Natural killer cell treated with Interleukin-12 subunit alpha and Interleukin-12 subunit beta and Interleukin-15 and Interleukin-18, amount 100 ng/mL, for 72 hours (primary cell): ENCODE measurements at regions not wholly inside any gene's neighbourhood (a gene's known extent, or its start where the extent isn't known, plus 50 kb on each side); places are given as distances from the start of the nearest gene placed in this dataset.

Source experiments
- ATAC-seq, 2 donors: fragments of 150-1000 bp; cut with Tn5 transposase in 1 of 2; sonication (Bioruptor Pico), chemical (Tn5 transposase) in 1 of 2; 2 replicates each; pipeline ENCODE4 v1.10.0; 2021
- DNase-seq: peaks from one replicate; pipeline ENCODE4 v3.0.0; 2022; ENCODE audit warnings: low spot score
- H3K27ac Mint-ChIP-seq, 2 donors: 1 replicate in 1 of 2; 2 replicates in 1 of 2; pipeline ENCODE4 v1.8.0; 2022; ENCODE audit warnings: mixed read lengths in 2 of 2, mild to moderate bottlenecking in 1 of 2, moderate library complexity in 1 of 2
- H3K27me3 Mint-ChIP-seq, 2 donors: 1 replicate in 1 of 2; 2 replicates in 1 of 2; pipeline ENCODE4 v1.8.0; 2022; ENCODE audit warnings: mixed read lengths in 2 of 2
- H3K36me3 Mint-ChIP-seq: one replicate; pipeline ENCODE4 v1.8.0; 2022; ENCODE audit warnings: mixed read lengths
- H3K4me1 Mint-ChIP-seq, 2 donors: 1 replicate in 1 of 2; 2 replicates in 1 of 2; pipeline ENCODE4 v1.8.0; 2022; ENCODE audit warnings: low read depth in 2 of 2, mixed read lengths in 2 of 2, mild to moderate bottlenecking in 1 of 2
- H3K4me3 Mint-ChIP-seq: one replicate; pipeline ENCODE4 v1.8.0; 2022; ENCODE audit warnings: mixed read lengths
- H3K9me3 Mint-ChIP-seq: 2 replicates; pipeline ENCODE4 v1.8.0; 2022; ENCODE audit warnings: mixed read lengths

DNA sequence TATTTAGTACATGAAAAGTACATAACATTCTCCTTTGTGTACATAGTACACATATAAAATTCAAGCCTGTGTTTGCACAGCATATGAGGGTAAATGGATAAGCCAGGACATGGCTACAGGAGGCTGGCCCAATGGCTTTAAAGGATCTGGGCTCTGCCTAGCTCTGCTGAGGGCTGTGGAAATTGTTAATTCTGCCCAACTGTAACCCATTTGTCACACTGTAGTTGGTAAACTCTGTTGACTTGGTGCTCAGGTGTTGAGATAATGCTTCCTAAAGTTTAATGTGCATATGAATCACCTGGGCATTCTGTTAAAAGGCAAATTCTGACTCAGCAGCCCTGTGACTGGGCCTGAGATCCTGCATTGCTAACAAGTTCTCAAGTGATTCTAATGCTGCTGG lies 196.5 kb upstream of the ZPLD1 start:
- Mint-ChIP-seq H3K27ac (no peak overlapping the region), H3K27me3 (peaks cover 15 to 21% of the 10 kb centered on the region in 2 donors), H3K36me3 (no peaks in the 10 kb centered on the region), H3K4me1 (no peaks in the 10 kb centered on the region), H3K9me3 (no peaks in the 10 kb centered on the region), H3K4me3 (no peak overlapping the region)
- DNase-seq (no peak), ATAC-seq (no peak)

DNA sequence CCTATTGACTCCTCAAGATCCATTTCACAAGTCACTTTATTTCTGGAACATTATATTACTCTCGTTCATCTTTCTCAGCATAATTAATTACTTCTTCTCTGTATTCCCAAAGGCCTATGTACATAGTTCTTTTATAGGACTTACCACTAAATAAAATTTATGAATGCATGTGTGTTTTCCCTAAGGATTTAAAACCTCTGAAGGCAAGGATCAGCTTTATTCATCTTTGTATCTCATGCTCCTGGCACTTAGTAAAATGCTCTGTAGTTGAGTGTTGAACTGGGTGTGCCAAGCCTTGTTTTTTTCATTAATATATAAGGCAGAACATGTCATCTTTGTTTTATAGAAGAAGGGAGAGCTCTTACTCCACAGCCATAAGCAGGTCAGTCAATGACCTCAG lies 194.1 kb upstream of the ZPLD1 start:
- Mint-ChIP-seq H3K36me3 (no peaks in the 10 kb centered on the region), H3K4me1 (no peaks in the 10 kb centered on the region), H3K4me3 (no peak overlapping the region), H3K9me3 (no peaks in the 10 kb centered on the region), H3K27me3 (peaks cover 15 to 28% of the 10 kb centered on the region in 2 donors), H3K27ac (no peak overlapping the region)
- no peak for ATAC-seq
- DNase-seq = no peak

DNA sequence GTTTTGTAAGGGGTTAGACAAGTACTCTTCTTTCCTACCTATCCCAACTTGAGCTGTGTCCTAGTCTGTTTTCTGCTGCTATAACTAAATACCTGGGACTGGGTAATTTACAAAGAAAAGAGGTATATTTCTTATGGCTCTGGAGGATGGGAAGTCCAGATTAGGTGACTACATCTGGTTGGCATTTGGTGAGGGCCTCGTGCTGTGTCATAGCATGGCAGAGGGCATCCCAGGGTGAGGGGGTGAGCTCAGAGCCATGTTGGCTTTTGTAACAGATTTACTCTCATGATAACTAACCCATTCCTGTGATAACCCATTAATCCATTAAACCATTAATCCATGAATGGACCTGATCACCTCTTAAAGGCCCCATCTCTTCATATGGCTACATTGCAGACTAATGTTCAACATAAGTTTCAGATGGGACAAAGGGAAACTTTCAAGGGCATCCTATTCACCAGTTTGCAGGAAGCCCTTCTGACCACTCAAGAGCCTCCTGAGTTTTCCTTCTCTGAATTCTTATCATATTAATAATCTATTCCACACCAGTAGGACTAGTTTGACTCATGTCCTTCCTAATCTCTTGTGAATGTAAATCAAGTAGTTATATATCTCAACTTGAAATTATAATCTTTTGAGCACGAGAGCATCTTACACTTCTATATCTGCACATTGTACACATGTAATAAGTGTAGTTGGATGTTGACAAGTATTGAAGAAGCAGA lies 185.7 kb upstream of the ZPLD1 start:
- DNase-seq = no peak
- H3K4me1 Mint-ChIP-seq = no peaks in the 10 kb centered on the region
- H3K27me3 Mint-ChIP-seq = peaks cover 12 to 18% of the 10 kb centered on the region in 2 donors
- no peak overlapping the region for H3K27ac Mint-ChIP-seq
- no peaks in the 10 kb centered on the region for H3K36me3 Mint-ChIP-seq
- no peaks in the 10 kb centered on the region for H3K9me3 Mint-ChIP-seq
- H3K4me3 Mint-ChIP-seq = no peak overlapping the region
- ATAC-seq = no peak

DNA sequence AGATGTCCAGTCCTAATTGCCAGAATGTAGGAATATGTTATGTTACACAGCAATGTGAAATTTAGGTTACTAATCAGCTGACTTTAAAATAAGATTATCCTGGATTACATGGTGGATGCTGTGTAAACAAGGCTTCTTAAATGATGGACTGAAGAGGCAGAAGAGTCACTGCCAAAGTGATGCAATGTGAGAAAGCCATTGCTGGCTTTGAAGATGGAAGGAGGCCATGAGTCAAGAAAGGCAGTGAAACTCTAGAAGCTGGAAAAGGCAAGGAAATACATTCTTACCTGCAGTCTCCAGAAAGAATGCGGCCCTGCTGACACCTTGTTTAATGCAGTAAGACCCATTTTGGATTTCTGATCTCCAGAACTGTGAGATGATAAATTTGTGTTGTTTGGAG lies 179.1 kb upstream of the ZPLD1 start:
- DNase-seq (no peak), ATAC-seq (no peak)
- H3K36me3 Mint-ChIP-seq = no peaks in the 10 kb centered on the region
- H3K9me3 Mint-ChIP-seq = no peaks in the 10 kb centered on the region
- H3K4me3 Mint-ChIP-seq = no peak overlapping the region
- H3K27ac Mint-ChIP-seq = no peak overlapping the region
- no peaks in the 10 kb centered on the region for H3K4me1 Mint-ChIP-seq
- peaks cover 17% of the 10 kb centered on the region in 2 donors for H3K27me3 Mint-ChIP-seq

DNA sequence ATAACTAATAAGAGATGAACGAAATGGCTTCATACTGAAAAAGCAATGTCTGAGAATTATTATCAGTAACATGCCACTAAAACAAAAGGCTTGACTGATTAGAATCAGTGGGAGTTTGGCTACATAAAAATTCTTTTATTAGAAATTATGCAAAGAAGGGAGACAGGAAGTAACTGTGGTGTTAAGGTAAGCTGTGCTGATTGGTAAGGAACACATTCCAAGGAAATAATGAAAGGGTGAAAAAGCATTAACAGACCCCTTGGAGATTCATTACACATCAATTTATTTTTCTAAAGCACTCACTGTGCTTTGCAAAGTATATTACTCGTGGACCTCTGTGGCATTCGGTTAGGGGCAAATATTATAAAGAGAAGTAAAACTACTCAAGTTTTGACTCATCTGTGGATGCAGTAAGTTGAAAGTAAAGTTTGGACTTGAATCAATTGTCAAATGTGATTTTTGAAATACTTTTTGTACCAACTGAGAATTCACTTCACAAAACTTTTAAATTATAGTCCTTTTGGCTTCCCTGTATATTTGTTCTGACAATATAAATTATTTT lies 176.1 kb upstream of the ZPLD1 start:
- no peaks in the 10 kb centered on the region for H3K4me1 Mint-ChIP-seq

DNA sequence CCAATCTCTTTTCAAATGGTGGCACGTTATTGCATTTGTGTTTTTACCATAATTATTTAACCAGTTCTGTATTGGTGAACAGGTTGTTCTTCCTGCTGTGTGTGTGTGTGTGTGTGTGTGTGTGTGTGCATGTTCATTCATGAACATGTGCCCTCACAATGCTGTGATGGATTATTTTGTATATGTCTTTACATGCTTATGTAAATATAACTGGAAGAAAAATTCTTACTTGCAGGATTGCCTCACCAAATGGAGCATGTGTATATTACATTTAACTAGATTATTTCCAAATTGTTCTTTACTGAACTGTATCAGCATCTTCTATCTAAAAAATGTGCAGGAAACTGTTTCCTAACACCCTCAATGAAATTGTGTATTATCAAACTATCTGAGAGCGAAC lies 175.2 kb upstream of the ZPLD1 start:
- Mint-ChIP-seq H3K4me1 (no peaks in the 10 kb centered on the region), H3K27me3 (peaks cover 0 to 5% of the 10 kb centered on the region in 2 donors), H3K36me3 (no peaks in the 10 kb centered on the region), H3K27ac (no peak overlapping the region), H3K9me3 (no peaks in the 10 kb centered on the region), H3K4me3 (no peak overlapping the region)
- DNase-seq = no peak
- no peak for ATAC-seq

More for the DNA sequence above, 176.1 kb upstream of the ZPLD1 start:
- Mint-ChIP-seq H3K9me3 (no peaks in the 10 kb centered on the region), H3K27ac (no peak overlapping the region), H3K4me3 (no peak overlapping the region), H3K36me3 (no peaks in the 10 kb centered on the region), H3K27me3 (peaks cover 0 to 7% of the 10 kb centered on the region in 2 donors)
- ATAC-seq (no peak), DNase-seq (no peak)

DNA sequence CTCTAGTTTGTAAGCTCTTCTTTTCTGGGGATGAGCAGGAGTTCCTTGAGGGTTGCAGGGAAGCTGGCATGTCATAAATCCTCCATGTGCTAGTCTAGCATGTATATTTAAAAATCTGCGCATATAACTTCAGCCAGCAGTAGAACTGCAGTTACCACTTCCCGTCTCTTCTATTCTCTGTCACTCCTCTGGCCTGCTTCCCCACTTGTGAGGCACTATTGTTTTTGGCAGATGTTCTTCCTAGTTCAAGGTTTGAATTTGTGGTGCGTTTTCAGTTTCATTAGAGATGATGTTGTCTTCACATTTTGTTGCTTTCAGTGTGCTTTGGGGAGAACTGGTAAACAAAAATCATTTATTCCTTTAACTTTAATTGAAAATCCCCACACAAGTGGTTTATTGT lies 169.1 kb upstream of the ZPLD1 start:
- DNase-seq (no peak), ATAC-seq (no peak)
- no peak overlapping the region for H3K27ac Mint-ChIP-seq
- no peaks in the 10 kb centered on the region for H3K4me1 Mint-ChIP-seq
- no peak overlapping the region for H3K4me3 Mint-ChIP-seq
- H3K9me3 Mint-ChIP-seq = peaks cover 2% of the 10 kb centered on the region
- no peaks in the 10 kb centered on the region for H3K36me3 Mint-ChIP-seq
- H3K27me3 Mint-ChIP-seq = no peaks in the 10 kb centered on the region

DNA sequence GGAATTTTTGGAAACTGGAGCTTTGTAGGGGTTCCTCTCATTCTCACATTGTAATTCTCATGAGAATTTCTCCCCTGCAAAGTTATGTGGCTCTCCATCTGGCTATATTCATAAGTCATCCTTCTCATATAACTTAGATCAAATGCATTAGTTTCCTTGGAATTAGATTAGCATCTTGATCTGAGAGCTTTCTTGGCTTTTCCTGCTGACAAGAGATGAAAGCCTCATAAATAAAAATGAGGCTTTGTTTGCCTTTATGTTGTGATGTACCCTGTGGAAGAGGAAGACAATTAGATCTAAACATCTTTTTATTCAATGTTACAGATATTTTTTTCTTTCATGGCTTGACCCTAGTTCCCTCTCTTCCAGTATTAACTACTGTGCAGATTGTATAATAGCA lies 165.4 kb upstream of the ZPLD1 start:
- Mint-ChIP-seq H3K27ac (no peak overlapping the region), H3K27me3 (no peaks in the 10 kb centered on the region), H3K4me3 (no peak overlapping the region), H3K4me1 (no peaks in the 10 kb centered on the region), H3K9me3 (peaks cover 5% of the 10 kb centered on the region), H3K36me3 (no peaks in the 10 kb centered on the region)
- DNase-seq = no peak
- no peak for ATAC-seq

DNA sequence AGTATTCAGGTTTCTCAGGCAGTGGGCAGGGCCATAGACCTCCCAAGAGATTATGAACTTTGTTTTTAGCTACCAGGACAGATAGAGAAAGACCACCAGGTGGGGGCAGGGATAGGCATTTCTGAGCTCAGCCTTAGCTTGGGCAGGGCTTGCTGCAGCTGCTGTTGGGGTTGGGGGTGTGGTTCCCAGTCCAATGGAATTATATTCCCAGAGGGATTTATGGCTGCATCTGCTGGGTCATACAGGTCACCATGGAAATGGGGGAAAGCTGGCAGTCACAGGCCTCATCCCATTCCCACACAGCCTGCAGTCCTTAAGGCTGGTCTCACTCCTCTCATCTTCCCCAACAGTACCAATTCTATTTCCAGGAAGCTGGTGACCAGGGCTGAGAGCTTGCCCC lies 144.6 kb upstream of the ZPLD1 start:
- no peak overlapping the region for H3K4me3 Mint-ChIP-seq
- DNase-seq = no peak
- H3K27ac Mint-ChIP-seq = no peak overlapping the region
- no peaks in the 10 kb centered on the region for H3K27me3 Mint-ChIP-seq
- peaks cover 10% of the 10 kb centered on the region for H3K9me3 Mint-ChIP-seq
- H3K36me3 Mint-ChIP-seq = no peaks in the 10 kb centered on the region
- ATAC-seq = no peak
- no peaks in the 10 kb centered on the region for H3K4me1 Mint-ChIP-seq

DNA sequence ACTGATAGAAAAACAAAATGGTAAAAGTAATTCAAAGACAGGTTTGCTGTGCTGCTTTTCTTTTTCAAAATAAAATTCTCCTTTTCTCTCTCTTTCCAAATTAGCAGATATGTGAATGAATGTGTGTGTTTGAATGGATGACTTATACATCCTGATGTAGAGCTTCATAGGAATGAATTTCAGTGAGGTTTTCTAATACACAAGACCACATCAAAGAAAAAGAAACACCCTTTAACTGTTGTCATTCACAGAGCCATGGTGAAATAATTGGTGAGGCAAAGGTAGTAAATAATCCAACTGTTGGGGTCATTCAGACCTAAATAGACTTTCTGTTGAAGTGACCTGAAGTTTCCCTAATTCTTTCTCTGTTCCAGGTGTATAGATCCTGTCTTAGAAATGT lies 139.1 kb upstream of the ZPLD1 start:
- Mint-ChIP-seq H3K4me1 (no peaks in the 10 kb centered on the region), H3K36me3 (no peaks in the 10 kb centered on the region), H3K27ac (no peak overlapping the region), H3K27me3 (no peaks in the 10 kb centered on the region), H3K4me3 (no peak overlapping the region), H3K9me3 (no peaks in the 10 kb centered on the region)
- DNase-seq (no peak), ATAC-seq (no peak)

DNA sequence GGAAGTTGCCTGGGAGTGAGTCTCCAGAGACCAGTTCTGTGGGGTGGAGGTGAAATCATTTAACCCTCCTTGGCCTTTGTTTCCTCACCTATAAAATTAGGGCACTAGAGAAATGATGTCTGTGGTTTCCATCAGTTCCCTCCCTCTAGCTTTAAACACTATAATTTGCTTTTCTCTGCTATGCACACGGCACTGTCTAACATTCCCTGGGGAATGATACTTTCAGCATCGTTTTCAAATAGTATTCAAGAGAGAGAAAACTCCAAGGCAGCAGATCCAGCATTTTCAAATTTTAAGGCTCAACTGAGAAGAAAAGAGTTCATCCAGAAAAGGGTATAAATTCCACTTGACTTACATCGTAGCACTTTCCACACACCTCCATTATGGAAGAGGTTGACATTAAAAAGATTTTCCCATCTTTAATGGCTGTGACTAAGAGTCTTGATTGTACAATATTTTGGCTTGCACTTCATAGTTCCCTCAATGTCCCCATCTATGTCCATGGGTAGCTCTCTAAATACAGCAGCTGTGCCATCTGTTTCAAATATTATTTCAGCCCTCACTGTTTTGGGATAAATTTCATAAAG lies 137.7 kb upstream of the ZPLD1 start:
- ATAC-seq (no peak), DNase-seq (no peak)
- Mint-ChIP-seq H3K4me3 (no peak overlapping the region), H3K9me3 (no peaks in the 10 kb centered on the region), H3K36me3 (no peaks in the 10 kb centered on the region), H3K27me3 (no peaks in the 10 kb centered on the region), H3K4me1 (no peaks in the 10 kb centered on the region), H3K27ac (no peak overlapping the region)

DNA sequence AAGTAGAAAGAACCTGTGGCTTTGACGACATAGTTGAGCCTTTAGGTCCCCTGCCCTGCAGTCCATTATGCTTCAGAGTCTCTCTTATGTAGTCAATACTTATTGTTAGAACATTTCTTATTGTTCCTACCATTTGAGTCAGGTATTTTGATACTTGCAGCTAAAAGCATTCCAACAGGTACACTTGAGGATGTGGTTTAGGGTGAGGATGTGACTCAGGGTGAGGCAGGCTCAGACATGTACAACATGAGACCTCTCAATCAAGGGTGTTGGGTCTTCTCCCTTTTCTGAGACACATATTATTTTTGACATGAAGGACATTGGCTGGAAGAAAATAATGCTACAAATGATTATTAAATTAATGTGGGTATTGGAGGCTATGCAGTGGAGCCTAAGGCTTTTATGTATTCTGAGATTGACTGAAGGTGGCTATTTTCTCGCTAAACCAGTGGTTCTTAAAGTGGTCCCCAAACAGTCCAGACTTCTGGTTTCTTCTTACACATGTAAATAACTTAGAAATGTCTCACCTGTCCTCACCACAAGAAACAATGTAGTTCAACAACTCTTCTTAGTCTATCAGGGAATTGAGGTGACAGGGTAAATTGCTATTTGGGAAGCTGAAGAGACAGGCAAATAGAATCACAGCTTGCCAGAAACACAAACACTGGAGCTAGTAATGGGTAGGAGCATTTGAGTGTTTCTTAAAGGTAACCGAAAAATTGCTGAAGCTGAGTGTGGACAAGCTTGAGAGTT lies 135.5 kb upstream of the ZPLD1 start:
- peaks cover 0 to 5% of the 10 kb centered on the region in 2 donors for H3K27me3 Mint-ChIP-seq
- H3K27ac Mint-ChIP-seq = no peak overlapping the region
- H3K4me1 Mint-ChIP-seq = no peaks in the 10 kb centered on the region
- no peaks in the 10 kb centered on the region for H3K9me3 Mint-ChIP-seq
- H3K4me3 Mint-ChIP-seq = no peak overlapping the region
- ATAC-seq = no peak
- DNase-seq = no peak
- no peaks in the 10 kb centered on the region for H3K36me3 Mint-ChIP-seq

DNA sequence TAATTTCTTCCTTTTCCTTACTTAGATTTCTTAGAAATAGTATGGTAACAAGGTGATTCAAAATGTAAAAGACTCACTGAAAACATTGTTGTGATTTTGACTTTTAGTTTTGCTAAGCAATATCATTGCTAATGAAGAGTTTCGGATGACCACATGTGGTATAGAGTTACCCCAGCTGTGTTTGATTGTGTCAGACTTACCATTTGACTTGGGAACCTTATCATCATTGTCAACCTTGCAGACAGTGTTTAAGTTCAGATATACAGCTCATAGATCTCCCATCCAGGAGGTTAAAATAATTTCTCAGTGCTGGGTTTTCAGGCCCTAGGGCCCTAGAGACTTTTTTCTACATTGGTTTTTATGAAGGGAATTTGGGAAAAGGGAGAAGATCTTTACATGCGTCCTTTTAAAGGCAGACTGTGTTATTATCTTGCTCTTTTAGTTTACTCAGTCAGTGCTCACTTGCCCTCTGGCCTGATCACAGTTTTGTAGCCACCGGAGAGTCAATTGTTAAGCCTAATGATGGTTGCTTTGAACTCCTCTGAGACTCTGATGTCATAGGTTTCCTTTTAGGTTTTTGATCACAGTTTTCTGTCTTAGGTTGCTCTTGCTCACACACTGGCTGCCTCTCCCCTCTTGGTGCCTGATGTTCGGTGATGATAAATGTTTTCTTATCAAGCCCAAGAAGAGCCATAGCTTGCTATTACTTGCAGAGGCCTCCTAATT lies 133.5 kb upstream of the ZPLD1 start:
- ATAC-seq = no peak
- Mint-ChIP-seq H3K27ac (no peak overlapping the region), H3K27me3 (peaks cover 0 to 5% of the 10 kb centered on the region in 2 donors), H3K4me1 (no peaks in the 10 kb centered on the region), H3K36me3 (no peaks in the 10 kb centered on the region), H3K4me3 (no peak overlapping the region), H3K9me3 (no peaks in the 10 kb centered on the region)
- DNase-seq = no peak
